ENCODE measurements at regions not wholly inside any gene's neighbourhood (a gene's known extent, or its start where the extent isn't known, plus 50 kb on each side); places are given as distances from the start of the nearest gene placed in this dataset.

- Histone ChIP-seq H3K36me3 (no peaks in the 10 kb centered on the region), H3K27ac (replicated peaks in 1 of 4) (no peak overlapping the region), H3K9me3 (no peaks in the 10 kb centered on the region), H3K27me3 (peaks cover 0 to 19% (median 0%) of the 10 kb centered on the region in 4 donors), H3K4me1 (no peaks in the 10 kb centered on the region), H3K4me3 (no peak overlapping the region)
- DNase-seq (ENCODE audit: extremely low spot score): peak; percentile 64
- intact Hi-C loops (cut with DNase I): no loop called here
- TF ChIP-seq EP300 (IDR thresholded peaks at IDR 0.05) (no peak), CTCF (IDR thresholded peaks at IDR 0.05) (no peak), POLR2A (IDR thresholded peaks at IDR 0.05; ENCODE audit: low read depth) (no peak), POLR2AphosphoS5 (IDR thresholded peaks at IDR 0.05) (no peak)
- 72% methylated on average over 9 of the region's 9 CpGs for WGBS
These were observed 226.6 kb upstream of the DIO3 start for GRCh38 chr14:101334656-101335055.

- TF ChIP-seq POLR2AphosphoS5 (IDR thresholded peaks at IDR 0.05) (no peak), POLR2A (IDR thresholded peaks at IDR 0.05; ENCODE audit: low read depth) (no peak), CTCF (IDR thresholded peaks at IDR 0.05) (no peak), EP300 (IDR thresholded peaks at IDR 0.05) (no peak)
- no peaks in the 10 kb centered on the region for H3K36me3 ChIP-seq
- H3K4me1 ChIP-seq: no peaks in the 10 kb centered on the region
- 67% methylated on average over 10 of the region's 13 CpGs for WGBS
- intact Hi-C loops (cut with DNase I): no loop called here
- no peak overlapping the region for H3K4me3 ChIP-seq
- peaks cover 0 to 19% (median 0%) of the 10 kb centered on the region in 4 donors for H3K27me3 ChIP-seq
- H3K27ac ChIP-seq (replicated peaks in 1 of 4): no peak overlapping the region
- H3K9me3 ChIP-seq: no peaks in the 10 kb centered on the region
- DNase-seq (ENCODE audit: extremely low spot score): peak; percentile 91
These were observed 226.1 kb upstream of the DIO3 start for GRCh38 chr14:101335061-101335661.

- no peak for DNase-seq (ENCODE audit: extremely low spot score)
- intact Hi-C loops (cut with DNase I): no loop called here
- H3K27ac ChIP-seq (replicated peaks in 1 of 4): no peak overlapping the region
These were observed 225.1 kb upstream of the DIO3 start for GRCh38 chr14:101336183-101336582.

GRCh38 chr14:101337053-101337452, 224.2 kb upstream of the DIO3 start:
- intact Hi-C loops (cut with DNase I): no loop called here
- 91% methylated on average over 7 of the region's 7 CpGs for WGBS

More at GRCh38 chr14:101336183-101336582, 225.1 kb upstream of the DIO3 start:
- no peaks in the 10 kb centered on the region for H3K9me3 ChIP-seq
- no peaks in the 10 kb centered on the region for H3K36me3 ChIP-seq
- no peak overlapping the region for H3K4me3 ChIP-seq
- no peaks in the 10 kb centered on the region for H3K4me1 ChIP-seq
- TF ChIP-seq CTCF (IDR thresholded peaks at IDR 0.05): no peak
- no peak for TF ChIP-seq POLR2A (IDR thresholded peaks at IDR 0.05; ENCODE audit: low read depth)
- no peak for TF ChIP-seq EP300 (IDR thresholded peaks at IDR 0.05)
- H3K27me3 ChIP-seq: peaks cover 0 to 19% (median 0%) of the 10 kb centered on the region in 4 donors

More at GRCh38 chr14:101337053-101337452, 224.2 kb upstream of the DIO3 start:
- no peak for TF ChIP-seq EP300 (IDR thresholded peaks at IDR 0.05)
- TF ChIP-seq POLR2AphosphoS5 (IDR thresholded peaks at IDR 0.05): no peak
- TF ChIP-seq POLR2A (IDR thresholded peaks at IDR 0.05; ENCODE audit: low read depth): no peak
- TF ChIP-seq CTCF (IDR thresholded peaks at IDR 0.05): no peak
- Histone ChIP-seq H3K27me3 (peaks cover 0 to 19% (median 0%) of the 10 kb centered on the region in 4 donors), H3K36me3 (no peaks in the 10 kb centered on the region), H3K27ac (replicated peaks in 1 of 4) (no peak overlapping the region), H3K4me3 (no peak overlapping the region), H3K4me1 (no peaks in the 10 kb centered on the region), H3K9me3 (no peaks in the 10 kb centered on the region)
- DNase-seq (ENCODE audit: extremely low spot score): peak; percentile 74
